A673 (cell line): ENCODE measurements at regions not wholly inside any gene's neighbourhood (a gene's known extent, or its start where the extent isn't known, plus 50 kb on each side); places are given as distances from the start of the nearest gene placed in this dataset.

Experiments
- BruUV-seq: library from RNA; stranded (reverse); fragments of 400-500 nt; replicated peaks from 2 replicates; lab custom pipeline; 2021; lab: Mats Ljungman, UMichigan
- CTCF ChIA-PET: fragments of 300-600 bp; sonication (Branson Sonifier 250); formaldehyde crosslinking; loops from one replicate; lab custom pipeline; 2022; ENCODE audit warnings: antibody characterized with exemption; lab: Charles Lee
- POLR2A ChIA-PET: fragments of 300-600 bp; sonication (Branson Sonifier 250); formaldehyde crosslinking; loops from one replicate; lab custom pipeline; 2022; ENCODE audit warnings: antibody characterized with exemption; ENCODE audit not compliant: low non-redundant PET; lab: Charles Lee
- DNase-seq: peaks from one replicate; pipeline ENCODE4 v3.0.0-alpha.2; 2015; ENCODE audit warnings: low spot score
- H3K27ac ChIP-seq: fragments of 200-600 bp; sonication (generic); 2 replicates; pipeline ENCODE4 v1.5.1; 2016; ENCODE audit warnings: mixed run types, low read depth, mild to moderate bottlenecking, mixed read lengths, antibody characterized with exemption, low read length; ENCODE audit not compliant: poor library complexity, severe bottlenecking
- H3K27me3 ChIP-seq: fragments of 200-600 bp; sonication (generic); replicated peaks from 2 replicates; pipeline ENCODE4 v1.6.1; 2017; ENCODE audit warnings: mixed run types, low read depth, mild to moderate bottlenecking, mixed read lengths, antibody characterized with exemption, low read length; ENCODE audit not compliant: insufficient read depth, poor library complexity
- H3K36me3 ChIP-seq: fragments of 200-600 bp; sonication (generic); 2 replicates; pipeline ENCODE4 v1.6.1; 2016; ENCODE audit warnings: mixed run types, mild to moderate bottlenecking, mixed read lengths, antibody characterized with exemption, low read length; ENCODE audit not compliant: insufficient read depth, poor library complexity, severe bottlenecking
- H3K4me1 ChIP-seq: fragments of 200-600 bp; sonication (generic); 2 replicates; pipeline ENCODE4 v1.6.1; 2017; ENCODE audit warnings: mixed run types, mild to moderate bottlenecking, mixed read lengths, antibody characterized with exemption, low read length; ENCODE audit not compliant: insufficient read depth, poor library complexity, severe bottlenecking
- H3K4me3 ChIP-seq: fragments of 200-600 bp; sonication (generic); 2 replicates; pipeline ENCODE4 v1.5.1; 2016; ENCODE audit warnings: low read depth, mixed run types, mild to moderate bottlenecking, mixed read lengths, low read length; ENCODE audit not compliant: poor library complexity, severe bottlenecking
- H3K9me3 ChIP-seq: fragments of 200-600 bp; sonication (generic); 2 replicates; pipeline ENCODE4 v1.6.1; 2016; ENCODE audit warnings: mixed run types, low read depth, mild to moderate bottlenecking, mixed read lengths, antibody characterized with exemption, low read length; ENCODE audit not compliant: poor library complexity, severe bottlenecking
- CTCF ChIP-seq: fragments of 300-800, 200-600 bp; sonication (generic); conservative IDR thresholded peaks from 2 replicates; pipeline ENCODE4 v1.5.1; 2017; ENCODE audit warnings: low read depth, mild to moderate bottlenecking, antibody characterized with exemption, low read length, moderate library complexity, mixed read lengths
- EZH2 ChIP-seq: fragments of 200-600 bp; sonication (generic); IDR thresholded peaks from 2 replicates; pipeline ENCODE4 v1.6.1; 2017; ENCODE audit warnings: borderline replicate concordance, low read depth, mild to moderate bottlenecking, mixed read lengths, antibody characterized with exemption, low read length; ENCODE audit not compliant: poor library complexity, severe bottlenecking
- intact Hi-C: fragments of 100-400 bp; cut with micrococcal nuclease; formaldehyde crosslinking; loops from one replicate; pipeline ENCODE4 v1.10.0; 2022; ENCODE audit not compliant: unreplicated experiment

- intact Hi-C loops: no loop called here
- ChIA-PET CTCF (no interaction called here), POLR2A (no interaction called here)
- DNase-seq: no peak
- H3K36me3 ChIP-seq: no peaks in the 10 kb centered on the region
- peaks cover 7% of the 10 kb centered on the region for H3K27me3 ChIP-seq
- no peak overlapping the region for H3K4me3 ChIP-seq
- H3K4me1 ChIP-seq: peaks cover 4% of the 10 kb centered on the region
- BruUV-seq: no TSS peak
- no peak overlapping the region for H3K27ac ChIP-seq
- H3K9me3 ChIP-seq: no peaks in the 10 kb centered on the region
- TF ChIP-seq CTCF: no peak
- no peak for TF ChIP-seq EZH2
Measured at GRCh38 chr11:119907122-119907851, 178.3 kb upstream of the NECTIN1 start.

DNA sequence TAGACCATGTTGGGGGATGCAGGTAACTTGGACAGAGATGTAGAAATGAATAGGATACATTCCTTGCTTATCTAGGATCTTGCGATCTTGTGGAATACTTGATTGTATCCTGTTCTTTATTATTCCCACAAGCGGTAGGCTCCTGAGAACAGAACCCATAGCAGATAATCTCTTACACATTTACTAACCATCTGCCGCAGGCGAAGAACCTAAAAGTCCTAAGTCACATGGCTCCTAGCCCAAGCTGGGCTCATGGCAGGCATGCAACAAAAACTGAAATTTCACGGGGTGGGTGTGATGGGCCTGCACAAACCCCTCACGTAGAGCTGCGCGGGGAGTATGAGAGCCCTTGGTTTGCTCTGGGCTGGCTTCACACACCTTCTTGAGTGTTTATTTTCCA is 177.4 kb upstream of the NECTIN1 start:
- TF ChIP-seq EZH2: no peak
- no peaks in the 10 kb centered on the region for H3K9me3 ChIP-seq
- H3K27ac ChIP-seq: no peak overlapping the region
- peaks cover 7% of the 10 kb centered on the region for H3K27me3 ChIP-seq
- intact Hi-C loops: no loop called here
- H3K4me3 ChIP-seq: no peak overlapping the region
- DNase-seq: no peak
- H3K4me1 ChIP-seq: peaks cover 4% of the 10 kb centered on the region
- CTCF ChIA-PET: no interaction called here
- POLR2A ChIA-PET: no interaction called here
- H3K36me3 ChIP-seq: no peaks in the 10 kb centered on the region
- no TSS peak for BruUV-seq

DNA sequence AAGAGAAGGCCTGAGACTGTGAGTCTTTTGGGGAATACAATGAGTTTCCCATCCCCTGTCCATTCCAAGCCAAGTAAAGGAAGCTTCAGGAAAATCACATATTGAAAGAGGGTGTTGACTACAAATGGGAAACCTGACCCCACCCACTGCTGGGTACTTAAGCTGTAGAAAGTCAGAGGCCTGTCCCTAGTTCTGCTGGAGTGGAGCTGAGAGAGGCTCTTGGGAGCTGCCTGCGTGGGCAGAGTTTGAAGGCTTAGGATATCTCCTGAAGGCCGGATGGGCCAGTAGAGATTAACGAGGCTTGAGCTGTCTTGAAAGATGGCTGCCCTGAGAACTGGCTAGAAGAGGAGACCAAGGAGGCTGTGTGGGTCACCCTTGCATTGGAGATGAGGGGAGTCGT is 176.2 kb upstream of the NECTIN1 start:
- TF ChIP-seq CTCF (no peak), EZH2 (no peak)
- peaks cover 7% of the 10 kb centered on the region for H3K27me3 ChIP-seq
- no peak for DNase-seq
- H3K36me3 ChIP-seq: no peaks in the 10 kb centered on the region
- H3K27ac ChIP-seq: no peak overlapping the region
- ChIA-PET CTCF (no interaction called here), POLR2A (no interaction called here)
- H3K9me3 ChIP-seq: no peaks in the 10 kb centered on the region
- BruUV-seq: no TSS peak
- H3K4me3 ChIP-seq: no peak overlapping the region
- intact Hi-C loops: no loop called here
- H3K4me1 ChIP-seq: peaks cover 4% of the 10 kb centered on the region
